Peyer's patch (tissue), 4 donors: ENCODE measurements at regions not wholly inside any gene's neighbourhood (a gene's known extent, or its start where the extent isn't known, plus 50 kb on each side); places are given as distances from the start of the nearest gene placed in this dataset.

ENCODE experiments used
- POLR2A ChIP-seq, 2 donors: fragments of 450-650 bp; IDR thresholded peaks; one replicate each; pipeline ENCODE4 v1.5.1; 2017; ENCODE audit warnings: antibody characterized with exemption in 2 of 2, mild to moderate bottlenecking in 2 of 2, moderate library complexity in 2 of 2
- TF ChIP-seq, protein P1 (sequence below), 6 experiments: fragments of 450-650 bp in 4 of 6; fragments of 200-600 bp in 2 of 6; sonication (generic) in 1 of 6; IDR thresholded peaks; one replicate each; pipeline ENCODE4 v1.5.1; 2017 to 2019; ENCODE audit warnings: antibody characterized with exemption in 6 of 6, mild to moderate bottlenecking in 3 of 6, moderate library complexity in 1 of 6

DNA sequence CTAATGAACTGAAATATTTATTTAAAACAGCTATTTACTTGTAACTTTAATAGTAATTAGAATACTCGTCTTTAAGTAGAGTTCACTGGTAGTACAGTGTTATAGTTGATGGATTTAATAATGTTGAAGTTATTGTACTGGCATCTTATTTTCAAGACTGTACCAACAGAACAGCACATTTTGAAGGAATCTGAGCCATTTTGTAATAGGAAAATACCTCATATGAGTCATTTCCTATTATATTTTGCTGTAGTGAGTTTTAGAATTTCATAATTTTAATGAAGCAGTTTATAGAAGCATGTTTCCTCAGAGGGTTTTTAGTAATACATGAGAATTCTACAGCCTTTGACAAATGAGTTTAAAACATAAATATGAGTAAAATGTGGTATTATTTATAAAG, 258.3 kb downstream of the OLFM3 start:
- TF ChIP-seq, protein P1, sequence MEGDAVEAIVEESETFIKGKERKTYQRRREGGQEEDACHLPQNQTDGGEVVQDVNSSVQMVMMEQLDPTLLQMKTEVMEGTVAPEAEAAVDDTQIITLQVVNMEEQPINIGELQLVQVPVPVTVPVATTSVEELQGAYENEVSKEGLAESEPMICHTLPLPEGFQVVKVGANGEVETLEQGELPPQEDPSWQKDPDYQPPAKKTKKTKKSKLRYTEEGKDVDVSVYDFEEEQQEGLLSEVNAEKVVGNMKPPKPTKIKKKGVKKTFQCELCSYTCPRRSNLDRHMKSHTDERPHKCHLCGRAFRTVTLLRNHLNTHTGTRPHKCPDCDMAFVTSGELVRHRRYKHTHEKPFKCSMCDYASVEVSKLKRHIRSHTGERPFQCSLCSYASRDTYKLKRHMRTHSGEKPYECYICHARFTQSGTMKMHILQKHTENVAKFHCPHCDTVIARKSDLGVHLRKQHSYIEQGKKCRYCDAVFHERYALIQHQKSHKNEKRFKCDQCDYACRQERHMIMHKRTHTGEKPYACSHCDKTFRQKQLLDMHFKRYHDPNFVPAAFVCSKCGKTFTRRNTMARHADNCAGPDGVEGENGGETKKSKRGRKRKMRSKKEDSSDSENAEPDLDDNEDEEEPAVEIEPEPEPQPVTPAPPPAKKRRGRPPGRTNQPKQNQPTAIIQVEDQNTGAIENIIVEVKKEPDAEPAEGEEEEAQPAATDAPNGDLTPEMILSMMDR (IDR thresholded peaks at IDR 0.05): no peak
- no peak for TF ChIP-seq POLR2A (IDR thresholded peaks at IDR 0.05)
